PC-9 (cell line): ENCODE measurements at regions not wholly inside any gene's neighbourhood (a gene's known extent, or its start where the extent isn't known, plus 50 kb on each side); places are given as distances from the start of the nearest gene placed in this dataset.

Experiments used
- BruUV-seq: library from RNA; stranded (reverse); fragments of 400-500 nt; replicated peaks from 2 replicates; lab custom pipeline; 2021; lab: Mats Ljungman, UMichigan
- CTCF ChIA-PET: fragments of 300-600 bp; sonication (Branson Sonifier 250); formaldehyde crosslinking; loops from one replicate; lab custom pipeline; 2022; ENCODE audit warnings: antibody characterized with exemption; lab: Charles Lee
- POLR2A ChIA-PET: fragments of 300-600 bp; sonication (Branson Sonifier 250); formaldehyde crosslinking; loops from one replicate; lab custom pipeline; 2022; ENCODE audit warnings: antibody characterized with exemption; ENCODE audit not compliant: unreplicated experiment; lab: Charles Lee
- DNase-seq, 2 experiments: peaks; one replicate each; pipeline versions ENCODE4 v3.0.0 to v3.0.0-alpha.2; 2015 to 2022; ENCODE audit warnings: mixed read lengths in 1 of 2
- H2AFZ ChIP-seq: fragments of 200-600 bp; sonication (generic); 2 replicates; pipeline ENCODE4 v1.8.1; 2017; ENCODE audit warnings: antibody characterized with exemption
- H3F3A ChIP-seq: fragments of 200-600 bp; sonication (generic); 2 replicates; pipeline ENCODE4 v1.8.1; 2017; ENCODE audit warnings: antibody characterized with exemption, mild to moderate bottlenecking, low read depth; ENCODE audit not compliant: insufficient read depth
- H3K27ac ChIP-seq: fragments of 200-600 bp; sonication (generic); 2 replicates; pipeline ENCODE4 v1.6.1; 2016; ENCODE audit warnings: mixed run types
- H3K27me3 ChIP-seq: fragments of 200-600 bp; sonication (generic); 2 replicates; pipeline ENCODE4 v1.6.1; 2016; ENCODE audit warnings: low read depth, mixed run types; ENCODE audit not compliant: insufficient read depth
- H3K36me3 ChIP-seq: fragments of 200-600 bp; sonication (generic); 2 replicates; pipeline ENCODE4 v1.6.1; 2016; ENCODE audit warnings: low read depth, mixed run types
- H3K4me1 ChIP-seq: fragments of 200-600 bp; sonication (generic); replicated peaks from 2 replicates; pipeline ENCODE4 v1.6.1; 2016; ENCODE audit warnings: mixed run types; ENCODE audit not compliant: insufficient read depth
- H3K4me2 ChIP-seq: fragments of 200-600 bp; sonication (generic); 2 replicates; pipeline ENCODE4 v1.6.1; 2017; ENCODE audit warnings: mixed run types
- H3K4me3 ChIP-seq: fragments of 200-600 bp; sonication (generic); 2 replicates; pipeline ENCODE4 v1.6.1; 2016; ENCODE audit warnings: mixed run types
- H3K79me2 ChIP-seq: fragments of 200-600 bp; sonication (generic); 2 replicates; pipeline ENCODE4 v1.6.1; 2017; ENCODE audit warnings: low read depth, mixed run types
- H3K9me2 ChIP-seq: fragments of 200-600 bp; sonication (generic); 2 replicates; pipeline ENCODE4 v1.8.1; 2017; ENCODE audit warnings: mild to moderate bottlenecking; ENCODE audit not compliant: insufficient read depth
- H3K9me3 ChIP-seq: fragments of 200-600 bp; sonication (generic); 2 replicates; pipeline ENCODE4 v1.8.1; 2016; ENCODE audit warnings: low read depth; ENCODE audit not compliant: insufficient read depth
- H4K20me1 ChIP-seq: fragments of 200-600 bp; sonication (generic); 2 replicates; pipeline ENCODE4 v1.8.1; 2017; ENCODE audit not compliant: insufficient read depth
- EZH2 ChIP-seq: fragments of 200-600 bp; sonication (generic); IDR thresholded peaks from 2 replicates; pipeline ENCODE4 v1.8.0; 2017; ENCODE audit warnings: antibody characterized with exemption, low read depth
- intact Hi-C: fragments of 100-400 bp; cut with micrococcal nuclease; formaldehyde crosslinking; loops from one replicate; pipeline ENCODE4 v1.10.0; 2022; ENCODE audit not compliant: unreplicated experiment
- TF ChIP-seq, protein P1 (sequence below): fragments of 200-600 bp; sonication (generic); conservative IDR thresholded peaks from 2 replicates; pipeline ENCODE4 v1.6.1; 2017; ENCODE audit warnings: mixed run types, antibody characterized with exemption, mild to moderate bottlenecking, moderate library complexity

DNA sequence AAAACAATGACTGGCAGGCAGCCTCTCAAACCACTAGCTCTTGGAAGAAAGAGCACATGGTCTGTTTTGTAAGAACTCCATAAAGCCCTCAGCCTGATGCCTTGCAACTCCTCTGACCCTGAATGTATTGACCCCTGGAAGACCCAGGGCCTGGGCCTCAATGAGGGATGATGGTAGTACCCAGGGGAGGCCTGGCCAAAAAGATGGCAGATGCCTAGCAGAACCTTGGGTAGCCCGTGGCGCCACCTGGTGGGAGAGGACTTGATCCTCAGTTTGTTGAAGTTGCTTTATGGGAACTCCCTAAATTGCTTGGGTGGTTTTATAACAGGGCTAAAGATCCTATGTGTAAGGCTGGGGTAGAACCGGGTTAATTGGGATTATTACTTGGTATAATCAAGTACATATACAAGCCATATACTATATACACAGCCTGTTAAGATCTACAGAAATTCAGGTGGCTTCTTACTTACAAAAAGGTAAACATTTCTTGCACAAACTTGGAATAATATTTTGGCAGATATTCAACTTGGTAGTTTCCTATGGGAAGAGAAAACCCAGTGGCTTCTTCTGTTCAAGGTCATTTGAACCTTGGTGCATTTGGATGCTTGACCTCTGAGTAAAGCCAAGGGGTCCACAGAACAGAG is 95.8 kb upstream of the CACUL1 start:
- Histone ChIP-seq H3K36me3 (no peaks in the 10 kb centered on the region), H3K27ac (no peak overlapping the region), H3K27me3 (no peaks in the 10 kb centered on the region), H3K9me3 (no peaks in the 10 kb centered on the region), H3F3A (no peaks in the 10 kb centered on the region), H3K9me2 (no peaks in the 10 kb centered on the region), H3K4me1 (no peaks in the 10 kb centered on the region), H3K4me2 (no peak overlapping the region), H3K79me2 (no peaks in the 10 kb centered on the region), H4K20me1 (no peaks in the 10 kb centered on the region), H2AFZ (no peak overlapping the region), H3K4me3 (no peak overlapping the region)
- DNase-seq: peak in 1 of 2 experiments; percentile 47
- CTCF ChIA-PET: interaction anchor here (0.6 kb wide), 2 partner anchors 128 to 310 kb away, joined by 3 to 7 read pairs; no protein-coding TSS in a partner anchor
- TF ChIP-seq, protein P1, sequence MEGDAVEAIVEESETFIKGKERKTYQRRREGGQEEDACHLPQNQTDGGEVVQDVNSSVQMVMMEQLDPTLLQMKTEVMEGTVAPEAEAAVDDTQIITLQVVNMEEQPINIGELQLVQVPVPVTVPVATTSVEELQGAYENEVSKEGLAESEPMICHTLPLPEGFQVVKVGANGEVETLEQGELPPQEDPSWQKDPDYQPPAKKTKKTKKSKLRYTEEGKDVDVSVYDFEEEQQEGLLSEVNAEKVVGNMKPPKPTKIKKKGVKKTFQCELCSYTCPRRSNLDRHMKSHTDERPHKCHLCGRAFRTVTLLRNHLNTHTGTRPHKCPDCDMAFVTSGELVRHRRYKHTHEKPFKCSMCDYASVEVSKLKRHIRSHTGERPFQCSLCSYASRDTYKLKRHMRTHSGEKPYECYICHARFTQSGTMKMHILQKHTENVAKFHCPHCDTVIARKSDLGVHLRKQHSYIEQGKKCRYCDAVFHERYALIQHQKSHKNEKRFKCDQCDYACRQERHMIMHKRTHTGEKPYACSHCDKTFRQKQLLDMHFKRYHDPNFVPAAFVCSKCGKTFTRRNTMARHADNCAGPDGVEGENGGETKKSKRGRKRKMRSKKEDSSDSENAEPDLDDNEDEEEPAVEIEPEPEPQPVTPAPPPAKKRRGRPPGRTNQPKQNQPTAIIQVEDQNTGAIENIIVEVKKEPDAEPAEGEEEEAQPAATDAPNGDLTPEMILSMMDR: peak; percentile 74
- TF ChIP-seq EZH2: no peak
- BruUV-seq: no TSS peak
- intact Hi-C loops: loop anchor here (10.0 kb wide), 1 partner anchor 96 kb away; the partner anchor contains the start of gene CACUL1
- POLR2A ChIA-PET: interaction anchor here (0.6 kb wide), 1 partner anchor 1015 kb away, joined by 5 read pairs; no protein-coding TSS in a partner anchor

DNA sequence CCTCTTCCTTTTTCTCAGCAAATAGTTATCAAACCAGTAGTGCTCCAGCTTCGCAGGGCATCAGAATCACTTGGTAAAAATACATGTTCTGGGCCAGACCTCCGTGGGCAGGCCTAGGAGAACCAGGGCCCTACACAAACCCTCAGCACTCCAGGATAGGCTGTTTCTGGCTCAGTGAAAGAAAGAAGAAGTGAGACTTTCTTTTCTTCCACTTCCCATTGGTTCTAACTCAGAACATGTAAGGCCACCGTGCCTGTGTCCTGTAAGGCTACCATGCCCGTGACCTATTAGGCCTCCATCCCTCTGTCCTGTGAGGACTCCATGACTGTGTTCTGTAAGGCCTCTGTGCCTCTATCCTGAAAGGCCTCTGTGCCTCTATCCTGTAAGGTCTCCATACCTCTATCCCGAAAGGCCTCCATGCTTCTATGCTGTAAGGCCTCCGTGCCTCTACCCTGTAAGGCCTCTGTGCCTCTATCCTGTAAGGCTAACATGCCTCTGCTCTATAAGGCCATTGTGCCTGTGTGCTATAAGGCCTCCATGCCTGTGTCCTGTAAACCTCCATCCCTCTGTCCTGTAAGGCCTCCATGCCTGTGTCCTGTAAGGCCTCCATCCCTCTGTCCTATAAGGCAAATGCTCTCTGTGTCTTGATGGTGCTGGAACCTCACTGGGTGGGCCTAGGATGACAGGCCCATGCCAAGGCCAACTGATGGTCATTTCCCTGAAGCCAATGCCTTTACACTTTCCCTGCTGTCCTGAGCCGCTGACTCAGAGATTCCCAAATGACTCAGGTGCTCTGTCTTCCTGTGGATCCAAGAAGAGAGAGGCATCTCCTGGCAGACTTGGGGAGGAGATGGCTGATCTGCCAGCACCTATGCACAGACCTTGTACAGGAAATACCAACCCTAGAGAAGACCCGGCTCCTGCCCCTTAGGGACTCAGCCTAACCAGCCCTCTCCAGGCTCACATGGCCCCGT is 96.6 kb upstream of the CACUL1 start:
- ChIA-PET CTCF (no interaction called here), POLR2A (interaction anchor here (0.6 kb wide), 1 partner anchor 96 kb away, joined by 3 read pairs; no protein-coding TSS in a partner anchor)
- Histone ChIP-seq H3F3A (no peaks in the 10 kb centered on the region), H3K36me3 (no peaks in the 10 kb centered on the region), H3K4me2 (no peak overlapping the region), H4K20me1 (no peaks in the 10 kb centered on the region), H3K27me3 (no peaks in the 10 kb centered on the region), H3K27ac (no peak overlapping the region), H3K79me2 (no peaks in the 10 kb centered on the region), H3K9me3 (no peaks in the 10 kb centered on the region), H3K9me2 (no peaks in the 10 kb centered on the region), H2AFZ (no peak overlapping the region), H3K4me1 (no peaks in the 10 kb centered on the region), H3K4me3 (no peak overlapping the region)
- no TSS peak for BruUV-seq
- TF ChIP-seq EZH2: no peak
- intact Hi-C loops: loop anchor here (10.0 kb wide), 1 partner anchor 97 kb away; the partner anchor contains the start of gene CACUL1
- DNase-seq: no peak

DNA sequence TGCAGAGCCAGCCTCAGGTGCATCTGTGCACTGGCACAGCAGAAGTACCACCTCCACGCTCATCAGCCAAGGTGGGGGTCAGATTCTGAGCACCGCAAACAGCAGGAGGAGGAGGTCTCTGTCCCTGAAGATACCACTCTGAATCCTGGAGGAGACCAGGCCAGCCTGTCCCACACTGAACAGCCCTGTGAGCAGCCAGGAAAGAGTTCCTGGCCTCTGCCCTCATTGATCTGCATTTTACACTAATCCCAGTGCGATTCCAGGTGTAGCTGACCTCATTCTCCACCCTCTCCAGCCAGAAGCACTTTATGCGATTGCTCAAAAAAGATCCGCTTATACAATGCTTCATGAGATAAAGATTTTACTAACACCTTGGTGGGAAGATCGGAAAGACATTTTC is 99.1 kb upstream of the CACUL1 start:
- Histone ChIP-seq H3K4me2 (no peak overlapping the region), H3K27ac (no peak overlapping the region), H2AFZ (no peak overlapping the region), H3K4me3 (no peak overlapping the region), H3F3A (no peaks in the 10 kb centered on the region), H3K79me2 (no peaks in the 10 kb centered on the region), H4K20me1 (no peaks in the 10 kb centered on the region), H3K36me3 (no peaks in the 10 kb centered on the region), H3K9me2 (no peaks in the 10 kb centered on the region), H3K9me3 (no peaks in the 10 kb centered on the region), H3K27me3 (no peaks in the 10 kb centered on the region), H3K4me1 (no peaks in the 10 kb centered on the region)
- POLR2A ChIA-PET: no interaction called here
- CTCF ChIA-PET: no interaction called here
- intact Hi-C loops: loop anchor here (10.0 kb wide), 1 partner anchor 99 kb away; the partner anchor contains the start of gene CACUL1
- no peak for TF ChIP-seq EZH2
- TF ChIP-seq, protein P1: no peak
- no peak for DNase-seq
- BruUV-seq: no TSS peak
